ENCODE measurements at regions not wholly inside any gene's neighbourhood (a gene's known extent, or its start where the extent isn't known, plus 50 kb on each side); places are given as distances from the start of the nearest gene placed in this dataset.
A peak's percentile ranks its signal among the peaks of the same experiment; 100 is the strongest.

- DNase-seq = peak in 2 of 3 donors; percentile 47 to 67
- H3K4me1 ChIP-seq = no peaks in the 10 kb centered on the region
- no peaks in the 10 kb centered on the region for H3K9me3 ChIP-seq
- TF ChIP-seq POLR2A (IDR thresholded peaks at IDR 0.05) (no peak), CTCF (IDR thresholded peaks at IDR 0.05) (no peak)
- no peaks in the 10 kb centered on the region for H3K27me3 ChIP-seq
- H3K36me3 ChIP-seq = no peaks in the 10 kb centered on the region
- no peak overlapping the region for H3K4me3 ChIP-seq
- H3K27ac ChIP-seq = peak overlapping the region in 1 of 4 donors; percentile 56
These were observed 1162.6 kb upstream of the TENM4 start for GRCh38 chr11:80603472-80603871.

GRCh38 chr11:80598905-80599304, 1158.1 kb upstream of the TENM4 start:
- H3K36me3 ChIP-seq = no peaks in the 10 kb centered on the region
- no peaks in the 10 kb centered on the region for H3K27me3 ChIP-seq
- no peak for TF ChIP-seq POLR2A (IDR thresholded peaks at IDR 0.05)
- TF ChIP-seq CTCF (IDR thresholded peaks at IDR 0.05) = no peak
- no peak for DNase-seq
- no peak overlapping the region for H3K27ac ChIP-seq
- no peaks in the 10 kb centered on the region for H3K9me3 ChIP-seq
- peaks cover 0 to 9% (median 0%) of the 10 kb centered on the region in 4 donors for H3K4me1 ChIP-seq
- no peak overlapping the region for H3K4me3 ChIP-seq

- TF ChIP-seq POLR2A (IDR thresholded peaks at IDR 0.05) (no peak), CTCF (IDR thresholded peaks at IDR 0.05) (no peak)
- Histone ChIP-seq H3K27me3 (no peaks in the 10 kb centered on the region), H3K4me1 (peaks cover 0 to 9% (median 0%) of the 10 kb centered on the region in 4 donors), H3K36me3 (no peaks in the 10 kb centered on the region), H3K27ac (no peak overlapping the region), H3K4me3 (no peak overlapping the region), H3K9me3 (no peaks in the 10 kb centered on the region)
- no peak for DNase-seq
These were observed 1155.5 kb upstream of the TENM4 start for GRCh38 chr11:80596291-80596810.

- H3K4me3 ChIP-seq = no peak overlapping the region
- H3K27me3 ChIP-seq = no peaks in the 10 kb centered on the region
- DNase-seq = no peak
- peaks cover 0 to 9% (median 0%) of the 10 kb centered on the region in 4 donors for H3K4me1 ChIP-seq
- no peak overlapping the region for H3K27ac ChIP-seq
- no peak for TF ChIP-seq CTCF (IDR thresholded peaks at IDR 0.05)
- TF ChIP-seq POLR2A (IDR thresholded peaks at IDR 0.05) = no peak
- no peaks in the 10 kb centered on the region for H3K9me3 ChIP-seq
- H3K36me3 ChIP-seq = no peaks in the 10 kb centered on the region
These were observed 1154.2 kb upstream of the TENM4 start for GRCh38 chr11:80595011-80595410.

- H3K9me3 ChIP-seq = no peaks in the 10 kb centered on the region
- no peaks in the 10 kb centered on the region for H3K27me3 ChIP-seq
- peaks cover 0 to 9% (median 0%) of the 10 kb centered on the region in 4 donors for H3K4me1 ChIP-seq
- DNase-seq = peak in 1 of 3 donors; percentile 74
- no peaks in the 10 kb centered on the region for H3K36me3 ChIP-seq
- no peak overlapping the region for H3K27ac ChIP-seq
- no peak overlapping the region for H3K4me3 ChIP-seq
- no peak for TF ChIP-seq POLR2A (IDR thresholded peaks at IDR 0.05)
- TF ChIP-seq CTCF (IDR thresholded peaks at IDR 0.05) = no peak
These were observed 1153.0 kb upstream of the TENM4 start for GRCh38 chr11:80593648-80594374.

All from Peyer's patch (tissue), 4 donors.